GM12878 (cell line): ENCODE measurements at regions not wholly inside any gene's neighbourhood (a gene's known extent, or its start where the extent isn't known, plus 50 kb on each side); places are given as distances from the start of the nearest gene placed in this dataset.

ENCODE experiments used
- ATAC-seq: fragments of 200-7000 bp; cut with Tn5 transposase; 3 replicates; pipeline ENCODE4 v1.9.1; 2020; ENCODE audit warnings: mild to moderate bottlenecking, moderate library complexity
- BruUV-seq: library from RNA; stranded (reverse); fragments of 400-500 nt; replicated peaks from 2 replicates; lab custom pipeline; 2021; lab: Mats Ljungman, UMichigan
- CTCF ChIA-PET: fragments of 300-600 bp; sonication (Branson Sonifier 250); formaldehyde crosslinking; extraction: SDS; loops from one replicate; lab custom pipeline; 2021; ENCODE audit warnings: inconsistent platforms; lab: Yijun Ruan, JAX
- POLR2A ChIA-PET: fragments of 350-600 bp; formaldehyde crosslinking; extraction: SDS; loops from one replicate; lab custom pipeline; 2021; ENCODE audit warnings: inconsistent platforms; lab: Charles Lee
- RAD21 ChIA-PET: fragments of 300-600 bp; sonication (Branson Sonifier 250); formaldehyde crosslinking; loops from one replicate; lab custom pipeline; 2023; ENCODE audit warnings: antibody characterized with exemption; ENCODE audit not compliant: unreplicated experiment; lab: Charles Lee
- SMC1A ChIA-PET: fragments of 300-600 bp; sonication (Branson Sonifier 250); formaldehyde crosslinking; loops from one replicate; lab custom pipeline; 2023; ENCODE audit not compliant: unreplicated experiment, uncharacterized antibody; lab: Charles Lee
- DNase-seq: peaks from one replicate; pipeline ENCODE4 v3.0.0-alpha.2; 2011; ENCODE audit warnings: low read depth, low spot score
- FAIRE-seq: peaks from 3 replicates; lab custom pipeline; 2011; peaks lifted over from hg19 to GRCh38; lab: Jason Lieb, UNC
- H2AFZ ChIP-seq: 2 replicates; pipeline ENCODE4 v1.6.0; 2011; ENCODE audit warnings: low read depth, low read length, control low read depth; ENCODE audit not compliant: control insufficient read depth
- H3K27ac ChIP-seq: 2 replicates; pipeline ENCODE4 v1.5.1; 2011; ENCODE audit warnings: control low read depth; ENCODE audit not compliant: control insufficient read depth, insufficient read depth
- H3K27me3 ChIP-seq, 2 experiments: replicated peaks in 1 of 2; 2 replicates each; pipeline versions ENCODE4 v1.6.0 to v1.6.1; 2011; ENCODE audit warnings: low read length in 1 of 2; ENCODE audit not compliant: control insufficient read depth in 2 of 2, insufficient read depth in 2 of 2
- H3K36me3 ChIP-seq, 2 experiments: 2 replicates each; pipeline ENCODE4 v1.5.1; 2011; ENCODE audit warnings: low read length in 1 of 2; ENCODE audit not compliant: control insufficient read depth in 2 of 2, insufficient read depth in 2 of 2
- H3K4me1 ChIP-seq: 2 replicates; pipeline ENCODE4 v1.6.1; 2011; ENCODE audit warnings: mild to moderate bottlenecking, low read length, moderate library complexity, mixed read lengths; ENCODE audit not compliant: control insufficient read depth, insufficient read depth
- H3K4me2 ChIP-seq: 2 replicates; pipeline ENCODE4 v1.6.0; 2011; ENCODE audit warnings: control low read depth; ENCODE audit not compliant: control insufficient read depth, insufficient read depth
- H3K4me3 ChIP-seq: fragments of 200-600 bp; sonication (generic); 2 replicates; pipeline ENCODE4 v1.5.1; 2016
- H3K79me2 ChIP-seq: 2 replicates; pipeline ENCODE4 v1.6.0; 2011; ENCODE audit warnings: low read length; ENCODE audit not compliant: control insufficient read depth, insufficient read depth
- H3K9ac ChIP-seq: 2 replicates; pipeline ENCODE4 v1.8.0; 2011; ENCODE audit warnings: low read length, control low read depth, mixed read lengths; ENCODE audit not compliant: control insufficient read depth, insufficient read depth
- H3K9me3 ChIP-seq: replicated peaks from 3 replicates; pipeline ENCODE4 v1.5.1; 2011; ENCODE audit warnings: mild to moderate bottlenecking, low read length; ENCODE audit not compliant: control insufficient read depth, insufficient read depth
- H4K20me1 ChIP-seq: 2 replicates; pipeline ENCODE4 v1.6.0; 2011; ENCODE audit not compliant: control insufficient read depth, insufficient read depth
- BRCA1 ChIP-seq: IDR thresholded peaks from 2 replicates; pipeline ENCODE4 v1.6.1; 2011; ENCODE audit warnings: low read depth, low read length, improper control_type of control experiment
- CHD2 ChIP-seq: IDR thresholded peaks from 2 replicates; pipeline ENCODE4 v1.6.1; 2011; ENCODE audit warnings: low read depth, low read length, improper control_type of control experiment, borderline replicate concordance
- IRF4 ChIP-seq: IDR thresholded peaks from 2 replicates; pipeline ENCODE4 v1.6.1; 2011; ENCODE audit warnings: low read depth, low read length
- KLF5 ChIP-seq: fragments of 450-650 bp; IDR thresholded peaks from 2 replicates; pipeline ENCODE4 v1.6.1; 2014; ENCODE audit warnings: mild to moderate bottlenecking; ENCODE audit not compliant: partially characterized antibody
- MTA2 ChIP-seq: fragments of 450-650 bp; IDR thresholded peaks from 2 replicates; pipeline ENCODE4 v1.6.1; 2016; ENCODE audit warnings: low read depth, mild to moderate bottlenecking, moderate library complexity
- NFYB ChIP-seq: IDR thresholded peaks from 2 replicates; pipeline ENCODE4 v1.6.1; 2011; ENCODE audit warnings: low read depth, mild to moderate bottlenecking, low read length, improper control_type of control experiment, moderate library complexity; ENCODE audit not compliant: insufficient read depth
- NR2C1 ChIP-seq: fragments of 450-650 bp; IDR thresholded peaks from 2 replicates; pipeline ENCODE4 v1.6.1; 2017; ENCODE audit warnings: antibody characterized with exemption, mild to moderate bottlenecking, moderate library complexity
- PBX3 ChIP-seq: IDR thresholded peaks from 2 replicates; pipeline ENCODE4 v1.6.1; 2011; ENCODE audit warnings: mild to moderate bottlenecking, low read depth, low read length, moderate library complexity; ENCODE audit not compliant: insufficient replicate concordance
- PML ChIP-seq: IDR thresholded peaks from 2 replicates; pipeline ENCODE4 v1.6.1; 2012; ENCODE audit warnings: low read length, inconsistent platforms
- POLR2AphosphoS2 ChIP-seq: IDR thresholded peaks from 2 replicates; pipeline ENCODE4 v1.6.1; 2011; ENCODE audit warnings: low read depth, mild to moderate bottlenecking, low read length, improper control_type of control experiment, moderate library complexity
- SREBF2 ChIP-seq: IDR thresholded peaks from 2 replicates; pipeline ENCODE4 v1.6.1; 2012; ENCODE audit warnings: mild to moderate bottlenecking, low read length
- STAT1 ChIP-seq: fragments of 450-650 bp; conservative IDR thresholded peaks from 2 replicates; pipeline ENCODE4 v1.6.1; 2014; ENCODE audit warnings: antibody characterized with exemption, mild to moderate bottlenecking
- TCF7 ChIP-seq: IDR thresholded peaks from 2 replicates; pipeline ENCODE4 v1.6.1; 2014; ENCODE audit warnings: antibody characterized with exemption, borderline replicate concordance
- ZBTB11 ChIP-seq: fragments of 450-650 bp; formaldehyde crosslinking; IDR thresholded peaks from 2 replicates; pipeline ENCODE4 v1.5.0; 2022; ENCODE audit warnings: mild to moderate bottlenecking, missing genetic modification characterization
- WGBS: methylation state at CpG from one replicate; pipeline ENCODE4 v1.1.6; 2016; ENCODE audit warnings: low lambda C conversion rate; ENCODE audit not compliant: insufficient replicate concordance, insufficient coverage; ENCODE audit errors: missing lambda C conversion rate; 5-methylcytosine and 5-hydroxymethylcytosine counted together
- in situ Hi-C: fragments of 300-500 bp; cut with MboI; formaldehyde crosslinking; loops from 9 replicates; pipeline ENCODE4 v1.14.3; 2018; ENCODE audit warnings: mixed read lengths
- intact Hi-C: fragments of 100-400 bp; cut with micrococcal nuclease; formaldehyde crosslinking; loops from one replicate; pipeline ENCODE4 v1.14.2; 2022; ENCODE audit not compliant: unreplicated experiment

GRCh38 chr7:69193061-69193460, 405.2 kb upstream of the AUTS2 start:
- no peak for DNase-seq
- intact Hi-C loops (no loop called here), in situ Hi-C loops (no loop called here)
- no peak overlapping the region for H3K9ac ChIP-seq
- H3K36me3 ChIP-seq = no peaks in the 10 kb centered on the region
- ChIA-PET POLR2A (no interaction called here), SMC1A (no interaction called here), RAD21 (no interaction called here), CTCF (no interaction called here)
- no peak overlapping the region for H3K4me3 ChIP-seq
- WGBS = 22% methylated on average over 4 of the region's 4 CpGs
- no peak overlapping the region for H3K27ac ChIP-seq
- no peak overlapping the region for H2AFZ ChIP-seq
- no peaks in the 10 kb centered on the region for H3K79me2 ChIP-seq
- no peaks in the 10 kb centered on the region for H4K20me1 ChIP-seq
- H3K4me1 ChIP-seq = no peaks in the 10 kb centered on the region
- BruUV-seq = no TSS peak
- FAIRE-seq = no peak
- TF ChIP-seq IRF4 (no peak), PML (no peak), TCF7 (no peak), PBX3 (no peak), CHD2 (no peak), ZBTB11 (CRISPR knock-in tag) (no peak), BRCA1 (no peak), MTA2 (no peak), POLR2AphosphoS2 (no peak), STAT1 (no peak), SREBF2 (no peak), NFYB (no peak), NR2C1 (no peak), KLF5 (no peak)
- H3K9me3 ChIP-seq = no peaks in the 10 kb centered on the region
- no peak for ATAC-seq
- H3K4me2 ChIP-seq = no peak overlapping the region
- no peaks in the 10 kb centered on the region for H3K27me3 ChIP-seq
